B cell (primary cell): ENCODE measurements at regions not wholly inside any gene's neighbourhood (a gene's known extent, or its start where the extent isn't known, plus 50 kb on each side); places are given as distances from the start of the nearest gene placed in this dataset.

Experiments used
- ATAC-seq: fragments of 200-7000 bp; cut with Tn5 transposase; one replicate; pipeline ENCODE4 v1.10.0; 2021; ENCODE audit warnings: low read depth, mild to moderate bottlenecking, moderate number of reproducible peaks, moderate library complexity
- CTCF ChIA-PET: fragments of 350-600 bp; sonication (Branson Sonifier 250); formaldehyde crosslinking; loops from one replicate; lab custom pipeline; 2021; ENCODE audit warnings: antibody characterized with exemption, inconsistent platforms; lab: Charles Lee
- POLR2A ChIA-PET: fragments of 350-600 bp; sonication (Branson Sonifier 250); formaldehyde crosslinking; loops from one replicate; lab custom pipeline; 2021; ENCODE audit warnings: antibody characterized with exemption; lab: Charles Lee
- DNase-seq: peaks from one replicate; pipeline ENCODE4 v3.0.0; 2013
- H2AFZ ChIP-seq: 2 replicates; pipeline ENCODE4 v1.6.1; 2012; ENCODE audit warnings: mild to moderate bottlenecking, low read depth, low read length; ENCODE audit not compliant: insufficient read depth, poor library complexity, severe bottlenecking
- H3K27ac ChIP-seq, 2 donors: 1 replicate in 1 of 2; 2 replicates in 1 of 2; pipeline ENCODE4 v1.5.1; 2012 to 2013; ENCODE audit warnings: low read length in 2 of 2, mild to moderate bottlenecking in 2 of 2, moderate library complexity in 1 of 2
- H3K27me3 ChIP-seq, 4 experiments: fragments of 200-600 bp in 1 of 4; sonication (generic) in 1 of 4; replicated peaks in 1 of 4; 1 replicate in 2 of 4; 2 replicates in 2 of 4; pipeline versions ENCODE4 v1.6.1 to v1.7.0; 2013 to 2016; ENCODE audit warnings: low read length in 3 of 4, mild to moderate bottlenecking in 2 of 4, mixed read lengths in 1 of 4, moderate library complexity in 1 of 4; ENCODE audit not compliant: insufficient read depth in 4 of 4, control insufficient read depth in 3 of 4; ENCODE audit errors: control extremely low read depth in 1 of 4
- H3K36me3 ChIP-seq, 2 experiments: replicated peaks in 1 of 2; 1 replicate in 1 of 2; 2 replicates in 1 of 2; pipeline versions ENCODE4 v1.6.1 to v1.7.1; 2013; ENCODE audit warnings: low read length in 1 of 2; ENCODE audit not compliant: insufficient read depth in 2 of 2, control insufficient read depth in 1 of 2; ENCODE audit errors: control extremely low read depth in 1 of 2, extremely low read depth in 1 of 2
- H3K4me1 ChIP-seq, 2 donors: fragments of 200-600 bp in 1 of 2; sonication (generic) in 1 of 2; 1 replicate in 1 of 2; 2 replicates in 1 of 2; pipeline versions ENCODE4 v1.5.1 to v1.6.1; 2013 to 2017; ENCODE audit warnings: low read length in 2 of 2; ENCODE audit not compliant: control insufficient read depth in 2 of 2, insufficient read depth in 2 of 2
- H3K4me2 ChIP-seq: replicated peaks from 2 replicates; pipeline ENCODE3; 2012; ENCODE audit warnings: mild to moderate bottlenecking, low read depth, low read length; ENCODE audit not compliant: poor library complexity, severe bottlenecking
- H3K4me3 ChIP-seq, 5 experiments: fragments of 200-600 bp in 1 of 5; sonication (generic) in 1 of 5; 1 replicate in 3 of 5; 2 replicates in 2 of 5; pipeline versions ENCODE4 v1.5.1 to v1.7.0; 2011 to 2016; ENCODE audit warnings: low read length in 4 of 5, mild to moderate bottlenecking in 4 of 5, low read depth in 2 of 5, control low read depth in 1 of 5, moderate library complexity in 1 of 5; ENCODE audit not compliant: insufficient read depth in 1 of 5; ENCODE audit errors: control extremely low read depth in 1 of 5, extremely low read depth in 1 of 5
- H3K79me2 ChIP-seq: fragments of 200-600 bp; sonication (generic); one replicate; pipeline ENCODE4 v1.6.0; 2016; ENCODE audit warnings: low read length; ENCODE audit not compliant: control insufficient read depth, insufficient read depth
- H3K9ac ChIP-seq: fragments of 200-600 bp; sonication (generic); 2 replicates; pipeline ENCODE4 v1.6.1; 2017; ENCODE audit warnings: mild to moderate bottlenecking, low read length, moderate library complexity
- H3K9me3 ChIP-seq, 3 donors: one replicate each; pipeline versions ENCODE4 v1.6.1 to v1.7.1; 2013; ENCODE audit warnings: low read length in 2 of 3; ENCODE audit not compliant: control insufficient read depth in 2 of 3, insufficient read depth in 1 of 3; ENCODE audit errors: control extremely low read depth in 1 of 3
- H4K20me1 ChIP-seq: 2 replicates; pipeline ENCODE4 v1.6.0; 2012; ENCODE audit warnings: mild to moderate bottlenecking, low read length; ENCODE audit not compliant: insufficient read depth, control insufficient read depth, poor library complexity, severe bottlenecking
- H3K27ac Mint-ChIP-seq: one replicate; pipeline ENCODE4 v1.8.0; 2021; ENCODE audit warnings: mixed read lengths
- H3K27me3 Mint-ChIP-seq: one replicate; pipeline ENCODE4 v1.8.0; 2021; ENCODE audit warnings: mixed read lengths
- H3K4me1 Mint-ChIP-seq: one replicate; pipeline ENCODE4 v1.8.0; 2021; ENCODE audit warnings: mixed read lengths
- H3K4me3 Mint-ChIP-seq: one replicate; pipeline ENCODE4 v1.8.0; 2021; ENCODE audit warnings: mixed read lengths
- H3K9me3 Mint-ChIP-seq: one replicate; pipeline ENCODE4 v1.8.0; 2022; ENCODE audit warnings: mixed read lengths; ENCODE audit not compliant: insufficient read depth
- EZH2 ChIP-seq: IDR thresholded peaks from 2 replicates; pipeline ENCODE4 v1.6.1; 2012; ENCODE audit warnings: borderline replicate concordance, low read depth, mild to moderate bottlenecking, moderate library complexity, low read length; ENCODE audit not compliant: insufficient read depth, poor library complexity, severe bottlenecking
- WGBS: methylation state at CpG from one replicate; pipeline ENCODE4 v1.1.5; 2013; ENCODE audit warnings: missing lambda C conversion rate; ENCODE audit not compliant: insufficient coverage; 5-methylcytosine and 5-hydroxymethylcytosine counted together
- intact Hi-C: fragments of 100-400 bp; cut with micrococcal nuclease; formaldehyde crosslinking; loops from one replicate; pipeline ENCODE4 v1.10.0; 2022
- TF ChIP-seq, protein P1 (sequence below): fragments of 200-600 bp; IDR thresholded peaks from one replicate; pipeline ENCODE4 v1.8.0; 2022; ENCODE audit warnings: antibody characterized with exemption, mild to moderate bottlenecking

DNA sequence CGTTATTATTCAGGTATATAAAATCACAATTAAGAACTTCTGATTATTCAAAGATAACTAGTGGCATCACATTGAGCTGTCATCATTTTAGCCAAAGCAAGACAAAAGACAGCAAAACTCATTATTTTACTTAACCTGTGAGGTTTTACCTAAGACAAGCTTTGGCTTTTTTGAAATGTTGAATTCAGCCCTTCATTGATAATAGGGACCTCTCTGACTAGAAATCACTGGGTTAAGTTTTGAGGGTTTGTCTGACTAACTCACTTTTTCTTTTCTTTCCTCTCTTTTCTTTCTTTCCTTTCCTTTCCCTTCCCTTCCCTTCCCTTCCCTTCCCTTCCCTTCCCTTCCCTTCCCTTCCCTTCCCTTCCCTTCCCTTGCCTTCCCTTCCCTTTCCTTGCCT, 244.2 kb downstream of the GRXCR1 start:
- Histone ChIP-seq H3K9me3 (no peaks in the 10 kb centered on the region), H4K20me1 (no peaks in the 10 kb centered on the region), H3K27me3 (no peaks in the 10 kb centered on the region), H3K4me2 (no peak overlapping the region), H3K4me1 (no peaks in the 10 kb centered on the region), H3K4me3 (no peak overlapping the region), H3K36me3 (no peaks in the 10 kb centered on the region), H2AFZ (no peak overlapping the region), H3K79me2 (no peaks in the 10 kb centered on the region), H3K9ac (no peak overlapping the region), H3K27ac (no peak overlapping the region)
- CTCF ChIA-PET = no interaction called here
- peaks cover 1% of the 10 kb centered on the region for H3K4me1 Mint-ChIP-seq
- DNase-seq (no peak), ATAC-seq (no peak)
- POLR2A ChIA-PET = no interaction called here
- H3K9me3 Mint-ChIP-seq = no peaks in the 10 kb centered on the region
- TF ChIP-seq, protein P1, sequence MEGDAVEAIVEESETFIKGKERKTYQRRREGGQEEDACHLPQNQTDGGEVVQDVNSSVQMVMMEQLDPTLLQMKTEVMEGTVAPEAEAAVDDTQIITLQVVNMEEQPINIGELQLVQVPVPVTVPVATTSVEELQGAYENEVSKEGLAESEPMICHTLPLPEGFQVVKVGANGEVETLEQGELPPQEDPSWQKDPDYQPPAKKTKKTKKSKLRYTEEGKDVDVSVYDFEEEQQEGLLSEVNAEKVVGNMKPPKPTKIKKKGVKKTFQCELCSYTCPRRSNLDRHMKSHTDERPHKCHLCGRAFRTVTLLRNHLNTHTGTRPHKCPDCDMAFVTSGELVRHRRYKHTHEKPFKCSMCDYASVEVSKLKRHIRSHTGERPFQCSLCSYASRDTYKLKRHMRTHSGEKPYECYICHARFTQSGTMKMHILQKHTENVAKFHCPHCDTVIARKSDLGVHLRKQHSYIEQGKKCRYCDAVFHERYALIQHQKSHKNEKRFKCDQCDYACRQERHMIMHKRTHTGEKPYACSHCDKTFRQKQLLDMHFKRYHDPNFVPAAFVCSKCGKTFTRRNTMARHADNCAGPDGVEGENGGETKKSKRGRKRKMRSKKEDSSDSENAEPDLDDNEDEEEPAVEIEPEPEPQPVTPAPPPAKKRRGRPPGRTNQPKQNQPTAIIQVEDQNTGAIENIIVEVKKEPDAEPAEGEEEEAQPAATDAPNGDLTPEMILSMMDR = no peak
- TF ChIP-seq EZH2 = no peak
- H3K27me3 Mint-ChIP-seq = no peaks in the 10 kb centered on the region
- H3K27ac Mint-ChIP-seq = no peak overlapping the region
- intact Hi-C loops = no loop called here
- no CpG with 5 or more reads among the region's 1 CpG for WGBS
- no peak overlapping the region for H3K4me3 Mint-ChIP-seq

DNA sequence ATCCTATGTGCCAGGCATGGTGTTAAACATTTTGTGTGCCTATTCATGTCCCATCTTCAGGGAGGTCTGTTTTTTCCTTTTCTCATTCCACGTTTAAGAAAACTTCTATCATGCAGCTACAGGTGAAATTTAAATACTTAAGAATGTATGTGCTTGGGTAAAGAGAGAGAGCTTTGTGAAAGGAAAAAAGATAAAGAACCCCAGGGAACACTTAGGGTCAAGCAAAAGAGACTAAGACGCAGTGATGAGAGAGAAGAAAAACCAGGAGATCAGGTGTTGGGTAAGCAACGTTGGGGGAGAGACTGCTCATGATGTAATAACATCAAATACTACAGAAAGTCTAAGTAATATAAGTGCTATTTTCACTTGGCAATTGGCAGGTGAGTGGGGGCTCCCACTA, 253.7 kb downstream of the GRXCR1 start:
- intact Hi-C loops = no loop called here
- Histone ChIP-seq H3K27ac (no peak overlapping the region), H3K79me2 (no peaks in the 10 kb centered on the region), H3K9me3 (no peaks in the 10 kb centered on the region), H3K9ac (no peak overlapping the region), H3K4me3 (no peak overlapping the region), H3K4me1 (no peaks in the 10 kb centered on the region), H3K36me3 (no peaks in the 10 kb centered on the region), H3K4me2 (no peak overlapping the region), H2AFZ (no peak overlapping the region), H3K27me3 (no peaks in the 10 kb centered on the region), H4K20me1 (no peaks in the 10 kb centered on the region)
- POLR2A ChIA-PET = no interaction called here
- H3K9me3 Mint-ChIP-seq = no peaks in the 10 kb centered on the region
- ATAC-seq = no peak
- H3K27me3 Mint-ChIP-seq = no peaks in the 10 kb centered on the region
- no peak for DNase-seq
- CTCF ChIA-PET = no interaction called here
- H3K27ac Mint-ChIP-seq = no peak overlapping the region
- no peaks in the 10 kb centered on the region for H3K4me1 Mint-ChIP-seq
- TF ChIP-seq, protein P1 = no peak
- no peak for TF ChIP-seq EZH2
- H3K4me3 Mint-ChIP-seq = no peak overlapping the region
- no CpG with 5 or more reads among the region's 3 CpGs for WGBS
